CD4-positive, alpha-beta memory T cell (primary cell): ENCODE measurements at regions not wholly inside any gene's neighbourhood (a gene's known extent, or its start where the extent isn't known, plus 50 kb on each side); places are given as distances from the start of the nearest gene placed in this dataset.

ENCODE experiments used
- CTCF ChIA-PET: fragments of 350-600 bp; sonication (Branson Sonifier 250); formaldehyde crosslinking; loops from one replicate; lab custom pipeline; 2021; ENCODE audit warnings: inconsistent platforms; ENCODE audit not compliant: partially characterized antibody; lab: Charles Lee
- POLR2A ChIA-PET: fragments of 350-600 bp; sonication (Branson Sonifier 250); formaldehyde crosslinking; loops from one replicate; lab custom pipeline; 2021; ENCODE audit not compliant: partially characterized antibody; lab: Charles Lee
- DNase-seq, 5 donors: peaks; one replicate each; pipeline versions ENCODE4 v3.0.0 to v3.0.0-alpha.2; 2020 to 2022; ENCODE audit warnings: mixed read lengths in 1 of 5
- H3K27ac ChIP-seq: one replicate; pipeline ENCODE4 v1.7.0; 2013; ENCODE audit warnings: low read depth, low read length
- H3K27me3 ChIP-seq: 2 replicates; pipeline ENCODE4 v1.7.0; 2013; ENCODE audit warnings: mild to moderate bottlenecking, low read length, moderate library complexity; ENCODE audit not compliant: insufficient read depth
- H3K36me3 ChIP-seq: 2 replicates; pipeline ENCODE4 v1.7.0; 2013; ENCODE audit warnings: mild to moderate bottlenecking, low read length, moderate library complexity; ENCODE audit not compliant: insufficient read depth
- H3K4me1 ChIP-seq: 2 replicates; pipeline ENCODE4 v1.7.0; 2013; ENCODE audit warnings: mild to moderate bottlenecking, low read length, moderate library complexity; ENCODE audit not compliant: insufficient read depth
- H3K4me3 ChIP-seq, 2 donors: one replicate each; pipeline ENCODE4 v1.7.0; 2013; ENCODE audit warnings: low read length in 2 of 2, mild to moderate bottlenecking in 1 of 2
- H3K9me3 ChIP-seq, 2 donors: one replicate each; pipeline ENCODE4 v1.7.0; 2013; ENCODE audit warnings: low read length in 2 of 2, control low read depth in 1 of 2; ENCODE audit not compliant: control insufficient read depth in 1 of 2
- H3K27ac Mint-ChIP-seq, 7 donors: one replicate each; pipeline ENCODE4 v1.8.0; 2020 to 2021; ENCODE audit warnings: mixed read lengths in 7 of 7, mild to moderate bottlenecking in 6 of 7, inconsistent platforms in 3 of 7, moderate library complexity in 3 of 7
- H3K27me3 Mint-ChIP-seq, 2 donors: one replicate each; pipeline ENCODE4 v1.8.0; 2020 to 2021; ENCODE audit warnings: mixed read lengths in 2 of 2
- H3K36me3 Mint-ChIP-seq, 2 donors: one replicate each; pipeline ENCODE4 v1.8.0; 2020 to 2021; ENCODE audit warnings: mixed read lengths in 2 of 2, inconsistent platforms in 1 of 2, mild to moderate bottlenecking in 1 of 2
- H3K4me1 Mint-ChIP-seq, 4 donors: one replicate each; pipeline ENCODE4 v1.8.0; 2020 to 2021; ENCODE audit warnings: mixed read lengths in 4 of 4, mild to moderate bottlenecking in 1 of 4
- H3K4me3 Mint-ChIP-seq, 8 donors: one replicate each; pipeline ENCODE4 v1.8.0; 2020 to 2021; ENCODE audit warnings: mixed read lengths in 8 of 8, mild to moderate bottlenecking in 7 of 8, moderate library complexity in 6 of 8, inconsistent platforms in 3 of 8
- H3K9me3 Mint-ChIP-seq, 8 donors: one replicate each; pipeline ENCODE4 v1.8.0; 2020 to 2021; ENCODE audit warnings: mixed read lengths in 8 of 8, mild to moderate bottlenecking in 5 of 8, inconsistent platforms in 3 of 8, moderate library complexity in 1 of 8
- intact Hi-C: fragments of 100-400 bp; cut with micrococcal nuclease; formaldehyde crosslinking; loops from one replicate; pipeline ENCODE4 v1.15.1; 2023

- H3K4me3 ChIP-seq = no peak overlapping the region
- H3K4me1 Mint-ChIP-seq = no peaks in the 10 kb centered on the region
- no peak overlapping the region for H3K27ac ChIP-seq
- no peaks in the 10 kb centered on the region for H3K27me3 ChIP-seq
- peaks cover 0 to 3% of the 10 kb centered on the region in 2 donors for H3K27me3 Mint-ChIP-seq
- H3K4me3 Mint-ChIP-seq = no peak overlapping the region
- no peaks in the 10 kb centered on the region for H3K36me3 ChIP-seq
- ChIA-PET CTCF (interaction anchor here (1.3 kb wide), 1 partner anchor 10 kb away, joined by 3 read pairs; no protein-coding TSS in a partner anchor), POLR2A (no interaction called here)
- H3K9me3 Mint-ChIP-seq = peaks cover 0 to 8% (median 5%) of the 10 kb centered on the region in 8 donors
- peaks cover 0 to 4% of the 10 kb centered on the region in 2 donors for H3K36me3 Mint-ChIP-seq
- no peaks in the 10 kb centered on the region for H3K9me3 ChIP-seq
- H3K27ac Mint-ChIP-seq = no peak overlapping the region
- no peak for DNase-seq
- H3K4me1 ChIP-seq = no peaks in the 10 kb centered on the region
- intact Hi-C loops = no loop called here
Observed at GRCh38 chr7:97623333-97623732, 108.6 kb upstream of the TAC1 start.

GRCh38 chr7:97630116-97630515 lies 101.8 kb upstream of the TAC1 start:
- no peaks in the 10 kb centered on the region for H3K27me3 ChIP-seq
- no peaks in the 10 kb centered on the region for H3K4me1 Mint-ChIP-seq
- H3K4me3 ChIP-seq = no peak overlapping the region
- DNase-seq = no peak
- no peaks in the 10 kb centered on the region for H3K9me3 ChIP-seq
- H3K4me1 ChIP-seq = no peaks in the 10 kb centered on the region
- H3K36me3 Mint-ChIP-seq = peaks cover 0 to 4% of the 10 kb centered on the region in 2 donors
- ChIA-PET POLR2A (no interaction called here), CTCF (no interaction called here)
- H3K27me3 Mint-ChIP-seq = peaks cover 0 to 3% of the 10 kb centered on the region in 2 donors
- no peak overlapping the region for H3K27ac Mint-ChIP-seq
- no peaks in the 10 kb centered on the region for H3K36me3 ChIP-seq
- no peak overlapping the region for H3K27ac ChIP-seq
- H3K9me3 Mint-ChIP-seq = peaks cover 0 to 8% (median 4%) of the 10 kb centered on the region in 8 donors
- intact Hi-C loops = no loop called here
- no peak overlapping the region for H3K4me3 Mint-ChIP-seq

- no peak overlapping the region for H3K4me3 ChIP-seq
- Mint-ChIP-seq H3K27ac (no peak overlapping the region), H3K4me1 (no peaks in the 10 kb centered on the region), H3K27me3 (no peaks in the 10 kb centered on the region), H3K9me3 (peaks cover 0 to 5% (median 3%) of the 10 kb centered on the region in 8 donors), H3K36me3 (no peaks in the 10 kb centered on the region), H3K4me3 (no peak overlapping the region)
- H3K36me3 ChIP-seq = no peaks in the 10 kb centered on the region
- no peak for DNase-seq
- ChIA-PET CTCF (no interaction called here), POLR2A (no interaction called here)
- no peak overlapping the region for H3K27ac ChIP-seq
- H3K4me1 ChIP-seq = no peaks in the 10 kb centered on the region
- H3K27me3 ChIP-seq = no peaks in the 10 kb centered on the region
- H3K9me3 ChIP-seq = no peaks in the 10 kb centered on the region
- intact Hi-C loops = no loop called here
Observed at GRCh38 chr7:97635622-97636021, 96.3 kb upstream of the TAC1 start.

- H3K27me3 ChIP-seq = no peaks in the 10 kb centered on the region
- no peak overlapping the region for H3K27ac ChIP-seq
- no peaks in the 10 kb centered on the region for H3K36me3 ChIP-seq
- H3K4me1 ChIP-seq = no peaks in the 10 kb centered on the region
- H3K4me3 Mint-ChIP-seq = no peak overlapping the region
- ChIA-PET CTCF (no interaction called here), POLR2A (no interaction called here)
- H3K4me3 ChIP-seq = no peak overlapping the region
- intact Hi-C loops = no loop called here
- H3K27ac Mint-ChIP-seq = no peak overlapping the region
- H3K9me3 ChIP-seq = no peaks in the 10 kb centered on the region
- no peak for DNase-seq
- H3K9me3 Mint-ChIP-seq = peaks cover 1 to 10% (median 5%) of the 10 kb centered on the region in 8 donors
- H3K27me3 Mint-ChIP-seq = no peaks in the 10 kb centered on the region
- no peaks in the 10 kb centered on the region for H3K4me1 Mint-ChIP-seq
- no peaks in the 10 kb centered on the region for H3K36me3 Mint-ChIP-seq
Observed at GRCh38 chr7:97639036-97639435, 92.8 kb upstream of the TAC1 start.

GRCh38 chr7:97659363-97660045 lies 72.4 kb upstream of the TAC1 start:
- H3K27me3 ChIP-seq = no peaks in the 10 kb centered on the region
- DNase-seq = no peak
- H3K4me1 Mint-ChIP-seq = no peaks in the 10 kb centered on the region
- no peak overlapping the region for H3K27ac ChIP-seq
- no peak overlapping the region for H3K4me3 ChIP-seq
- intact Hi-C loops = no loop called here
- H3K4me1 ChIP-seq = no peaks in the 10 kb centered on the region
- peaks cover 0 to 3% (median 0%) of the 10 kb centered on the region in 8 donors for H3K9me3 Mint-ChIP-seq
- POLR2A ChIA-PET = no interaction called here
- H3K9me3 ChIP-seq = no peaks in the 10 kb centered on the region
- H3K4me3 Mint-ChIP-seq = no peak overlapping the region
- no peak overlapping the region for H3K27ac Mint-ChIP-seq
- CTCF ChIA-PET = no interaction called here
- no peaks in the 10 kb centered on the region for H3K36me3 ChIP-seq
- peaks cover 0 to 4% of the 10 kb centered on the region in 2 donors for H3K27me3 Mint-ChIP-seq
- H3K36me3 Mint-ChIP-seq = no peaks in the 10 kb centered on the region

- Mint-ChIP-seq H3K4me3 (no peak overlapping the region), H3K4me1 (no peaks in the 10 kb centered on the region), H3K9me3 (peaks cover 0 to 4% (median 0%) of the 10 kb centered on the region in 8 donors), H3K36me3 (no peaks in the 10 kb centered on the region), H3K27me3 (peaks cover 3 to 9% of the 10 kb centered on the region in 2 donors), H3K27ac (no peak overlapping the region)
- Histone ChIP-seq H3K27ac (no peak overlapping the region), H3K9me3 (no peaks in the 10 kb centered on the region), H3K27me3 (no peaks in the 10 kb centered on the region), H3K4me3 (no peak overlapping the region), H3K4me1 (no peaks in the 10 kb centered on the region), H3K36me3 (no peaks in the 10 kb centered on the region)
- no peak for DNase-seq
- intact Hi-C loops = no loop called here
- POLR2A ChIA-PET = no interaction called here
- CTCF ChIA-PET = no interaction called here
Observed at GRCh38 chr7:97667359-97667758, 64.5 kb upstream of the TAC1 start.

- Histone ChIP-seq H3K27me3 (no peaks in the 10 kb centered on the region), H3K4me1 (no peaks in the 10 kb centered on the region), H3K36me3 (no peaks in the 10 kb centered on the region), H3K9me3 (no peaks in the 10 kb centered on the region), H3K4me3 (no peak overlapping the region), H3K27ac (no peak overlapping the region)
- H3K9me3 Mint-ChIP-seq = peaks cover 0 to 2% (median 0%) of the 10 kb centered on the region in 8 donors
- no peak overlapping the region for H3K27ac Mint-ChIP-seq
- no peak overlapping the region for H3K4me3 Mint-ChIP-seq
- H3K4me1 Mint-ChIP-seq = no peaks in the 10 kb centered on the region
- H3K27me3 Mint-ChIP-seq = peaks cover 3 to 7% of the 10 kb centered on the region in 2 donors
- ChIA-PET CTCF (no interaction called here), POLR2A (no interaction called here)
- no peaks in the 10 kb centered on the region for H3K36me3 Mint-ChIP-seq
- no peak for DNase-seq
- intact Hi-C loops = no loop called here
Observed at GRCh38 chr7:97671571-97671970, 60.3 kb upstream of the TAC1 start.
